Activated CD4-positive, alpha-beta T cell treated with anti-CD3 and anti-CD28 coated beads for 36 hours (primary cell): ENCODE measurements at regions not wholly inside any gene's neighbourhood (a gene's known extent, or its start where the extent isn't known, plus 50 kb on each side); places are given as distances from the start of the nearest gene placed in this dataset.
A peak's percentile ranks its signal among the peaks of the same experiment; 100 is the strongest.

Experiments used
- ATAC-seq: fragments of 200-7000 bp; cut with Tn5 transposase; one replicate; pipeline ENCODE4 v1.10.0; 2021; ENCODE audit warnings: mild to moderate bottlenecking, moderate library complexity
- CTCF ChIA-PET: fragments of 350-600 bp; sonication (Branson Sonifier 250); formaldehyde crosslinking; loops from one replicate; lab custom pipeline; 2021; ENCODE audit warnings: antibody characterized with exemption; lab: Charles Lee
- POLR2A ChIA-PET: fragments of 350-600 bp; sonication (Branson Sonifier 250); formaldehyde crosslinking; loops from one replicate; lab custom pipeline; 2021; ENCODE audit warnings: antibody characterized with exemption, inconsistent platforms; lab: Charles Lee
- DNase-seq: peaks from one replicate; pipeline ENCODE4 v3.0.0-alpha.2; 2020
- H3K27ac Mint-ChIP-seq: one replicate; pipeline ENCODE4 v1.8.0; 2021; ENCODE audit warnings: mixed read lengths
- H3K27me3 Mint-ChIP-seq: one replicate; pipeline ENCODE4 v1.8.0; 2021; ENCODE audit warnings: mixed read lengths
- H3K36me3 Mint-ChIP-seq: one replicate; pipeline ENCODE4 v1.8.0; 2021; ENCODE audit warnings: low read depth, mixed read lengths
- H3K4me1 Mint-ChIP-seq: one replicate; pipeline ENCODE4 v1.8.0; 2021; ENCODE audit warnings: mixed read lengths
- H3K4me3 Mint-ChIP-seq: one replicate; pipeline ENCODE4 v1.8.0; 2021; ENCODE audit warnings: mild to moderate bottlenecking, moderate library complexity, mixed read lengths
- H3K9me3 Mint-ChIP-seq: one replicate; pipeline ENCODE4 v1.8.0; 2021; ENCODE audit warnings: low read depth, mixed read lengths
- intact Hi-C, 2 experiments: fragments of 100-400 bp; cut with DNase I in 1 of 2; cut with micrococcal nuclease in 1 of 2; formaldehyde crosslinking; loops; one replicate each; pipeline versions ENCODE4 v1.14.2 to v1.15.1; 2022 to 2024; cut with DNase I, micrococcal nuclease

GRCh38 chr5:38648703-38649291 lies 92.4 kb upstream of the LIFR start:
- ChIA-PET POLR2A (no interaction called here), CTCF (no interaction called here)
- Mint-ChIP-seq H3K36me3 (no peaks in the 10 kb centered on the region), H3K4me1 (peaks cover 9% of the 10 kb centered on the region), H3K27ac (no peak overlapping the region), H3K9me3 (no peaks in the 10 kb centered on the region), H3K27me3 (peaks cover 12% of the 10 kb centered on the region), H3K4me3 (no peak overlapping the region)
- intact Hi-C loops: no loop called here
- DNase-seq (no peak), ATAC-seq (no peak)

GRCh38 chr5:38650540-38650939 lies 94.1 kb upstream of the LIFR start:
- no peaks in the 10 kb centered on the region for H3K36me3 Mint-ChIP-seq
- H3K27ac Mint-ChIP-seq: no peak overlapping the region
- ATAC-seq (no peak), DNase-seq (peak; percentile 7)
- no peaks in the 10 kb centered on the region for H3K9me3 Mint-ChIP-seq
- H3K4me3 Mint-ChIP-seq: peak overlapping the region; percentile 22
- CTCF ChIA-PET: no interaction called here
- POLR2A ChIA-PET: no interaction called here
- peaks cover 13% of the 10 kb centered on the region for H3K27me3 Mint-ChIP-seq
- intact Hi-C loops: no loop called here
- H3K4me1 Mint-ChIP-seq: peaks cover 9% of the 10 kb centered on the region

- DNase-seq (no peak), ATAC-seq (peak; percentile 42)
- Mint-ChIP-seq H3K4me3 (peak overlapping the region; percentile 22), H3K4me1 (peaks cover 9% of the 10 kb centered on the region), H3K27me3 (peaks cover 13% of the 10 kb centered on the region), H3K36me3 (no peaks in the 10 kb centered on the region), H3K9me3 (no peaks in the 10 kb centered on the region), H3K27ac (no peak overlapping the region)
- POLR2A ChIA-PET: no interaction called here
- CTCF ChIA-PET: no interaction called here
- intact Hi-C loops: no loop called here
These were observed 94.5 kb upstream of the LIFR start for GRCh38 chr5:38650946-38651345.

GRCh38 chr5:38651806-38652205 lies 95.4 kb upstream of the LIFR start:
- Mint-ChIP-seq H3K4me1 (peaks cover 9% of the 10 kb centered on the region), H3K9me3 (no peaks in the 10 kb centered on the region), H3K27ac (no peak overlapping the region), H3K36me3 (no peaks in the 10 kb centered on the region), H3K4me3 (no peak overlapping the region), H3K27me3 (peaks cover 13% of the 10 kb centered on the region)
- ATAC-seq (no peak), DNase-seq (no peak)
- ChIA-PET CTCF (interaction anchor here (1.1 to 1.2 kb wide), 2 partner anchors 10 to 231 kb away, joined by 3 read pairs; no protein-coding TSS in a partner anchor), POLR2A (no interaction called here)
- intact Hi-C loops: no loop called here

GRCh38 chr5:38653389-38653788 lies 96.9 kb upstream of the LIFR start:
- no peak overlapping the region for H3K27ac Mint-ChIP-seq
- intact Hi-C loops: no loop called here
- no peaks in the 10 kb centered on the region for H3K36me3 Mint-ChIP-seq
- ChIA-PET CTCF (no interaction called here), POLR2A (no interaction called here)
- no peak for ATAC-seq
- no peaks in the 10 kb centered on the region for H3K9me3 Mint-ChIP-seq
- H3K4me3 Mint-ChIP-seq: no peak overlapping the region
- peaks cover 9% of the 10 kb centered on the region for H3K4me1 Mint-ChIP-seq
- no peak for DNase-seq
- peaks cover 13% of the 10 kb centered on the region for H3K27me3 Mint-ChIP-seq

GRCh38 chr5:38655691-38656090 lies 99.2 kb upstream of the LIFR start:
- ChIA-PET CTCF (interaction anchor here (0.7 to 1.5 kb wide), 4 partner anchors 9 to 214 kb away, joined by 3 to 5 read pairs (median 4); no protein-coding TSS in a partner anchor), POLR2A (no interaction called here)

GRCh38 chr5:38656568-38656967 lies 100.1 kb upstream of the LIFR start:
- Mint-ChIP-seq H3K4me3 (no peak overlapping the region), H3K36me3 (no peaks in the 10 kb centered on the region), H3K27me3 (peaks cover 11% of the 10 kb centered on the region), H3K27ac (no peak overlapping the region), H3K4me1 (no peaks in the 10 kb centered on the region), H3K9me3 (no peaks in the 10 kb centered on the region)
- DNase-seq (no peak), ATAC-seq (no peak)
- ChIA-PET POLR2A (no interaction called here), CTCF (interaction anchor here (0.6 to 1.5 kb wide), 4 partner anchors 9 to 543 kb away, joined by 3 to 5 read pairs (median 4); no protein-coding TSS in a partner anchor)
- intact Hi-C loops: no loop called here

More at GRCh38 chr5:38655691-38656090, 99.2 kb upstream of the LIFR start:
- Mint-ChIP-seq H3K9me3 (no peaks in the 10 kb centered on the region), H3K4me1 (peaks cover 2% of the 10 kb centered on the region), H3K27me3 (peaks cover 8% of the 10 kb centered on the region), H3K36me3 (no peaks in the 10 kb centered on the region), H3K4me3 (no peak overlapping the region), H3K27ac (no peak overlapping the region)
- no peak for DNase-seq
- no peak for ATAC-seq
- intact Hi-C loops: no loop called here

GRCh38 chr5:38657020-38657419 lies 100.6 kb upstream of the LIFR start:
- Mint-ChIP-seq H3K9me3 (no peaks in the 10 kb centered on the region), H3K4me3 (no peak overlapping the region), H3K36me3 (no peaks in the 10 kb centered on the region), H3K4me1 (no peaks in the 10 kb centered on the region), H3K27ac (no peak overlapping the region), H3K27me3 (peaks cover 14% of the 10 kb centered on the region)
- POLR2A ChIA-PET: no interaction called here
- intact Hi-C loops: no loop called here
- ATAC-seq (no peak), DNase-seq (no peak)
- CTCF ChIA-PET: interaction anchor here (0.6 to 1.5 kb wide), 2 partner anchors 11 to 543 kb away, joined by 3 to 5 read pairs; no protein-coding TSS in a partner anchor

GRCh38 chr5:38660194-38660668 lies 103.8 kb upstream of the LIFR start:
- Mint-ChIP-seq H3K36me3 (no peaks in the 10 kb centered on the region), H3K27me3 (peaks cover 17% of the 10 kb centered on the region), H3K4me3 (no peak overlapping the region), H3K9me3 (no peaks in the 10 kb centered on the region), H3K4me1 (no peaks in the 10 kb centered on the region), H3K27ac (no peak overlapping the region)
- intact Hi-C loops: no loop called here
- DNase-seq (no peak), ATAC-seq (no peak)
- CTCF ChIA-PET: interaction anchor here (0.6 to 1.5 kb wide), 2 partner anchors 150 to 184 kb away, joined by 3 to 5 read pairs; no protein-coding TSS in a partner anchor
- POLR2A ChIA-PET: no interaction called here

- ChIA-PET POLR2A (no interaction called here), CTCF (interaction anchor here (0.7 to 1.3 kb wide), 2 partner anchors 10 to 220 kb away, joined by 3 read pairs; no protein-coding TSS in a partner anchor)
- H3K9me3 Mint-ChIP-seq: no peaks in the 10 kb centered on the region
- H3K27me3 Mint-ChIP-seq: peaks cover 25% of the 10 kb centered on the region
- no peaks in the 10 kb centered on the region for H3K36me3 Mint-ChIP-seq
- no peaks in the 10 kb centered on the region for H3K4me1 Mint-ChIP-seq
- H3K27ac Mint-ChIP-seq: no peak overlapping the region
- DNase-seq (no peak), ATAC-seq (no peak)
- intact Hi-C loops: no loop called here
- no peak overlapping the region for H3K4me3 Mint-ChIP-seq
These were observed 105.6 kb upstream of the LIFR start for GRCh38 chr5:38662090-38662489.

GRCh38 chr5:38663249-38663648 lies 106.8 kb upstream of the LIFR start:
- H3K4me3 Mint-ChIP-seq: no peak overlapping the region
- POLR2A ChIA-PET: no interaction called here
- no peak overlapping the region for H3K27ac Mint-ChIP-seq
- no peaks in the 10 kb centered on the region for H3K4me1 Mint-ChIP-seq
- CTCF ChIA-PET: interaction anchor here (1.1 kb wide), 1 partner anchor 18 kb away, joined by 4 read pairs; no protein-coding TSS in a partner anchor
- H3K9me3 Mint-ChIP-seq: no peaks in the 10 kb centered on the region
- no peaks in the 10 kb centered on the region for H3K36me3 Mint-ChIP-seq
- peaks cover 25% of the 10 kb centered on the region for H3K27me3 Mint-ChIP-seq
- ATAC-seq: no peak
- intact Hi-C loops: no loop called here
- no peak for DNase-seq
